A549 (cell line): ENCODE measurements at regions not wholly inside any gene's neighbourhood (a gene's known extent, or its start where the extent isn't known, plus 50 kb on each side); places are given as distances from the start of the nearest gene placed in this dataset.

Experiments
- ATAC-seq, 2 experiments: fragments of 200-7000 bp in 1 of 2; fragments of >200 bp in 1 of 2; cut with Nextera tagmentation in 1 of 2; cut with Tn5 transposase in 1 of 2; 3 replicates each; pipeline versions ENCODE4 v1.8.0 to v1.9.1; 2018 to 2020; ENCODE audit warnings: mild to moderate bottlenecking in 1 of 2, moderate library complexity in 1 of 2
- CTCF ChIA-PET: fragments of 300-600 bp; sonication (Branson Sonifier 250); formaldehyde crosslinking; extraction: SDS; loops from one replicate; lab custom pipeline; 2021; ENCODE audit warnings: antibody characterized with exemption, inconsistent platforms; lab: Yijun Ruan, JAX
- POLR2A ChIA-PET: fragments of 350-600 bp; formaldehyde crosslinking; extraction: SDS; loops from one replicate; lab custom pipeline; 2021; ENCODE audit warnings: antibody characterized with exemption, inconsistent platforms; lab: Yijun Ruan, JAX
- DNase-seq, 2 experiments: peaks; one replicate each; pipeline versions ENCODE4 v3.0.0 to v3.0.0-alpha.2; 2011 to 2016; ENCODE audit warnings: low read depth in 1 of 2, low spot score in 1 of 2
- FAIRE-seq: peaks from 2 replicates; lab custom pipeline; 2011; peaks lifted over from hg19 to GRCh38; lab: Jason Lieb, UNC
- H3K27ac ChIP-seq, 2 experiments: fragments of >200 bp; sonication (Bioruptor Twin); formaldehyde crosslinking; 3 replicates each; pipeline ENCODE4 v1.5.1; 2016 to 2017
- H3K4me1 ChIP-seq: fragments of >200 bp; sonication (Bioruptor Twin); formaldehyde crosslinking; 3 replicates; pipeline ENCODE4 v1.6.1; 2016
- H3K4me2 ChIP-seq: fragments of >200 bp; sonication (Bioruptor Twin); formaldehyde crosslinking; 3 replicates; pipeline ENCODE4 v1.6.1; 2016
- H3K4me3 ChIP-seq: fragments of >200 bp; sonication (Bioruptor Twin); formaldehyde crosslinking; 3 replicates; pipeline ENCODE4 v1.5.1; 2016
- H3K9me3 ChIP-seq: fragments of >200 bp; sonication (Bioruptor Twin); formaldehyde crosslinking; 3 replicates; pipeline ENCODE4 v1.6.1; 2016
- CBX8 ChIP-seq: fragments of 200-600 bp; sonication (generic); IDR thresholded peaks from 2 replicates; pipeline ENCODE4 v1.6.1; 2016
- CEBPB ChIP-seq, 2 experiments: fragments of >200 bp in 1 of 2; sonication (Bioruptor Twin) in 1 of 2; formaldehyde crosslinking in 1 of 2; IDR thresholded peaks; 2 replicates each; pipeline ENCODE4 v1.6.1; 2012 to 2016
- CHD2 ChIP-seq: fragments of 150-350 bp; IDR thresholded peaks from 2 replicates; pipeline ENCODE4 v1.6.1; 2014; ENCODE audit warnings: low read length; ENCODE audit not compliant: partially characterized antibody
- EHF ChIP-seq: fragments of 250-450 bp; sonication (Bioruptor Pico); IDR thresholded peaks from 2 replicates; pipeline ENCODE4 v1.5.0; 2020; ENCODE audit warnings: mild to moderate bottlenecking
- EHMT2 ChIP-seq: fragments of 200-600 bp; sonication (generic); IDR thresholded peaks from 2 replicates; pipeline ENCODE4 v1.6.1; 2016; ENCODE audit warnings: antibody characterized with exemption, low read depth, mild to moderate bottlenecking, moderate library complexity
- EP300 ChIP-seq, 2 experiments: fragments of >200 bp; sonication (Bioruptor Twin); formaldehyde crosslinking; IDR thresholded peaks; 2 replicates in 1 of 2; 3 replicates in 1 of 2; pipeline ENCODE4 v1.6.1; 2016 to 2017
- GATA3 ChIP-seq: IDR thresholded peaks from 2 replicates; pipeline ENCODE4 v1.6.1; 2012; ENCODE audit warnings: borderline replicate concordance
- HOXA7 ChIP-seq: fragments of 250-450 bp; sonication (Bioruptor Pico); IDR thresholded peaks from 2 replicates; pipeline ENCODE4 v1.5.0; 2020; ENCODE audit warnings: mild to moderate bottlenecking, moderate library complexity
- HOXB5 ChIP-seq: fragments of 250-450 bp; sonication (Bioruptor Pico); IDR thresholded peaks from 2 replicates; pipeline ENCODE4 v1.5.0; 2020; ENCODE audit warnings: mild to moderate bottlenecking, moderate library complexity
- JUN ChIP-seq, 2 experiments: fragments of >200 bp; sonication (Bioruptor Twin); formaldehyde crosslinking; IDR thresholded peaks; 2 replicates in 1 of 2; 3 replicates in 1 of 2; pipeline ENCODE4 v1.6.1; 2016 to 2017
- JUNB ChIP-seq: fragments of >200 bp; sonication (Bioruptor Twin); formaldehyde crosslinking; IDR thresholded peaks from 2 replicates; pipeline ENCODE4 v1.6.1; 2016
- KDM1A ChIP-seq: fragments of 200-600 bp; sonication (generic); IDR thresholded peaks from 2 replicates; pipeline ENCODE4 v1.6.1; 2016; ENCODE audit warnings: low read depth, mild to moderate bottlenecking
- MAFK ChIP-seq: fragments of 450-650 bp; IDR thresholded peaks from 2 replicates; pipeline ENCODE4 v1.6.1; 2014; ENCODE audit not compliant: partially characterized antibody
- MYC ChIP-seq: IDR thresholded peaks from 2 replicates; pipeline ENCODE4 v1.6.1; 2012; ENCODE audit warnings: mild to moderate bottlenecking, inconsistent platforms, low read length, improper control_type of control experiment, borderline replicate concordance
- NFE2L2 ChIP-seq: fragments of 150-350 bp; conservative IDR thresholded peaks from 2 replicates; pipeline ENCODE4 v1.6.1; 2014; ENCODE audit warnings: low read length
- NPAS2 ChIP-seq: fragments of 250-450 bp; sonication (Bioruptor Pico); IDR thresholded peaks from 2 replicates; pipeline ENCODE4 v1.8.0; 2022; ENCODE audit warnings: mild to moderate bottlenecking, moderate library complexity, borderline replicate concordance
- NR3C1 ChIP-seq: fragments of >200 bp; sonication (Bioruptor Twin); formaldehyde crosslinking; IDR thresholded peaks from 3 replicates; pipeline ENCODE4 v1.6.1; 2017
- POLR2A ChIP-seq: IDR thresholded peaks from 2 replicates; pipeline ENCODE4 v1.6.1; 2012; ENCODE audit warnings: mild to moderate bottlenecking, low read length
- RAD21 ChIP-seq, 2 experiments: fragments of >200 bp in 1 of 2; sonication (Bioruptor Twin) in 1 of 2; formaldehyde crosslinking in 1 of 2; IDR thresholded peaks in 1 of 2; conservative IDR thresholded peaks in 1 of 2; 2 replicates in 1 of 2; 3 replicates in 1 of 2; pipeline ENCODE4 v1.6.1; 2012 to 2018; ENCODE audit warnings: inconsistent platforms in 1 of 2
- RFX5 ChIP-seq: fragments of 450-650 bp; IDR thresholded peaks from 2 replicates; pipeline ENCODE4 v1.7.1; 2014; ENCODE audit warnings: antibody characterized with exemption, mild to moderate bottlenecking, moderate library complexity
- ZC3H11A ChIP-seq: fragments of 450-650 bp; IDR thresholded peaks from 2 replicates; pipeline ENCODE4 v1.6.1; 2014; ENCODE audit warnings: antibody characterized with exemption, mild to moderate bottlenecking
- ZNF302 ChIP-seq: fragments of 250-450 bp; sonication (Bioruptor Pico); IDR thresholded peaks from 2 replicates; pipeline ENCODE4 v1.9.0; 2021; ENCODE audit warnings: inconsistent platforms, mild to moderate bottlenecking, moderate library complexity
- WGBS: methylation state at CpG from one replicate; pipeline ENCODE4 v1.1.6; 2017; ENCODE audit errors: missing lambda C conversion rate; 5-methylcytosine and 5-hydroxymethylcytosine counted together
- TF ChIP-seq, protein P1 (sequence below): IDR thresholded peaks from 2 replicates; pipeline ENCODE4 v1.6.1; 2012
- TF ChIP-seq, protein P2 (sequence below): fragments of 150-350 bp; IDR thresholded peaks from 2 replicates; pipeline ENCODE4 v1.6.1; 2014; ENCODE audit warnings: low read depth, mild to moderate bottlenecking, low read length
- TF ChIP-seq, protein P3 (sequence below): fragments of 250-450 bp; sonication (Bioruptor Pico); IDR thresholded peaks from 2 replicates; pipeline ENCODE4 v1.5.0; 2021; ENCODE audit warnings: mild to moderate bottlenecking, moderate library complexity, borderline replicate concordance
- TF ChIP-seq, protein P4 (sequence below): IDR thresholded peaks from 2 replicates; pipeline ENCODE4 v1.6.1; 2012

DNA sequence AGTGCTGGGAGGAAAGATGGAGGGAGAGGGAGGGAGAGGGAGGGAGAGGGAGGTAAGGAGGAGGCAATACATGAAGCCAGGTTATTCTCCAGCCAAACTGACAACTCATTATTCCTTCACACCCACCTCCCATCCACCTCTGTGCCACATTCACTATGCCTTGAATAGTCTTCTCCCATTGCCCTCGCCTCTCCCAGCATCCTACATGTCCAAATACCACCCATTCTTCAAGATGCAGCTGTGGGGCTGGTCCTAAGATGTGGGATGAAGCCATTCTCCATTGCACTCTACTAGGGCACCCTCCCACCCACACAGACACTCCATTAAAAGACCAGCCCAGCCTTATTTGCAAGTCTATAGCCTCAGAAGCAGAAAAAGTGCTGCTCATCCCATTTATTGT, 165.8 kb downstream of the RRAGC start:
- WGBS = 0% methylated on average over 1 of the region's 1 CpG
- POLR2A ChIA-PET = no interaction called here

DNA sequence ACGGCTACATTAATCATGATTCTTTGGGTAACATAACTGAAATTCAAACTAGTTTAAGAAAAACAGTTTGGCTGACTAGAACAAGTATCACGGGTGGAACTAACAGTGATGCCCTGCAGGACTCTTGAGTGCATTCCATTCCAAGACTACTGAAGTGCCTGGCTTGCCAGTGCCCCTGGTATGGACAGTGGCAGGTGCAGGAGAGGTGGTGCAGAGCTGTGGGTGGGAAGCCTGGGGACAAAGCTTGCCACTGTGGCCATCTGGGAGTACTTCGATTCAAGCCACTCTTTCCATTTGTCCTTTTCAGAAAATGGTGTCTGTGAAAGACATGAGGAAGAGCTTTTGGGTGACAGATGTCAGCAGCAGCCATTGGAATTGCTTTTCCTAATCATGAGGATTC, 166.5 kb downstream of the RRAGC start:
- POLR2A ChIA-PET = no interaction called here

More for the DNA sequence above, 165.8 kb downstream of the RRAGC start:
- ATAC-seq = no peak
- H3K27ac ChIP-seq = no peak overlapping the region
- no peaks in the 10 kb centered on the region for H3K4me1 ChIP-seq
- H3K4me3 ChIP-seq = no peak overlapping the region
- H3K9me3 ChIP-seq = no peaks in the 10 kb centered on the region
- no peak for DNase-seq
- CTCF ChIA-PET = no interaction called here
- no peak overlapping the region for H3K4me2 ChIP-seq
- TF ChIP-seq, protein P1, sequence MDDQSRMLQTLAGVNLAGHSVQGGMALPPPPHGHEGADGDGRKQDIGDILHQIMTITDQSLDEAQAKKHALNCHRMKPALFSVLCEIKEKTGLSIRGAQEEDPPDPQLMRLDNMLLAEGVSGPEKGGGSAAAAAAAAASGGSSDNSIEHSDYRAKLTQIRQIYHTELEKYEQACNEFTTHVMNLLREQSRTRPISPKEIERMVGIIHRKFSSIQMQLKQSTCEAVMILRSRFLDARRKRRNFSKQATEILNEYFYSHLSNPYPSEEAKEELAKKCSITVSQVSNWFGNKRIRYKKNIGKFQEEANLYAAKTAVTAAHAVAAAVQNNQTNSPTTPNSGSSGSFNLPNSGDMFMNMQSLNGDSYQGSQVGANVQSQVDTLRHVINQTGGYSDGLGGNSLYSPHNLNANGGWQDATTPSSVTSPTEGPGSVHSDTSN = no peak
- TF ChIP-seq HOXB5 (CRISPR knock-in tag) (no peak), RAD21 (conservative IDR thresholded peaks at IDR 0.05 in 1 of 2, IDR thresholded peaks at IDR 0.05 in 1 of 2) (no peak), MYC (no peak), EHMT2 (no peak), EHF (no peak)
- TF ChIP-seq, protein P2, sequence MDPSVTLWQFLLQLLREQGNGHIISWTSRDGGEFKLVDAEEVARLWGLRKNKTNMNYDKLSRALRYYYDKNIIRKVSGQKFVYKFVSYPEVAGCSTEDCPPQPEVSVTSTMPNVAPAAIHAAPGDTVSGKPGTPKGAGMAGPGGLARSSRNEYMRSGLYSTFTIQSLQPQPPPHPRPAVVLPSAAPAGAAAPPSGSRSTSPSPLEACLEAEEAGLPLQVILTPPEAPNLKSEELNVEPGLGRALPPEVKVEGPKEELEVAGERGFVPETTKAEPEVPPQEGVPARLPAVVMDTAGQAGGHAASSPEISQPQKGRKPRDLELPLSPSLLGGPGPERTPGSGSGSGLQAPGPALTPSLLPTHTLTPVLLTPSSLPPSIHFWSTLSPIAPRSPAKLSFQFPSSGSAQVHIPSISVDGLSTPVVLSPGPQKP = no peak
- TF ChIP-seq, protein P3, sequence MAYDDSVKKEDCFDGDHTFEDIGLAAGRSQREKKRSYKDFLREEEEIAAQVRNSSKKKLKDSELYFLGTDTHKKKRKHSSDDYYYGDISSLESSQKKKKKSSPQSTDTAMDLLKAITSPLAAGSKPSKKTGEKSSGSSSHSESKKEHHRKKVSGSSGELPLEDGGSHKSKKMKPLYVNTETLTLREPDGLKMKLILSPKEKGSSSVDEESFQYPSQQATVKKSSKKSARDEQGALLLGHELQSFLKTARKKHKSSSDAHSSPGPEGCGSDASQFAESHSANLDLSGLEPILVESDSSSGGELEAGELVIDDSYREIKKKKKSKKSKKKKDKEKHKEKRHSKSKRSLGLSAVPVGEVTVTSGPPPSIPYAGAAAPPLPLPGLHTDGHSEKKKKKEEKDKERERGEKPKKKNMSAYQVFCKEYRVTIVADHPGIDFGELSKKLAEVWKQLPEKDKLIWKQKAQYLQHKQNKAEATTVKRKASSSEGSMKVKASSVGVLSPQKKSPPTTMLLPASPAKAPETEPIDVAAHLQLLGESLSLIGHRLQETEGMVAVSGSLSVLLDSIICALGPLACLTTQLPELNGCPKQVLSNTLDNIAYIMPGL = no peak
- no peak for FAIRE-seq

More for the DNA sequence above, 166.5 kb downstream of the RRAGC start:
- H3K27ac ChIP-seq = no peak overlapping the region
- CTCF ChIA-PET = no interaction called here
- DNase-seq = no peak
- TF ChIP-seq EP300 (IDR thresholded peaks at IDR 0.05) (no peak), CBX8 (no peak), POLR2A (no peak), ZC3H11A (no peak), GATA3 (no peak), RFX5 (no peak), NR3C1 (no peak), NPAS2 (CRISPR knock-in tag) (no peak), HOXA7 (CRISPR knock-in tag) (no peak), CHD2 (no peak), CEBPB (IDR thresholded peaks at IDR 0.05) (no peak), KDM1A (no peak), JUN (IDR thresholded peaks at IDR 0.05) (no peak), MAFK (no peak), NFE2L2 (no peak), ZNF302 (no peak), JUNB (no peak)
- TF ChIP-seq, protein P3 = no peak
- TF ChIP-seq, protein P2 = no peak
- TF ChIP-seq, protein P4, sequence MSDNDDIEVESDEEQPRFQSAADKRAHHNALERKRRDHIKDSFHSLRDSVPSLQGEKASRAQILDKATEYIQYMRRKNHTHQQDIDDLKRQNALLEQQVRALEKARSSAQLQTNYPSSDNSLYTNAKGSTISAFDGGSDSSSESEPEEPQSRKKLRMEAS = no peak
- H3K4me1 ChIP-seq = no peaks in the 10 kb centered on the region
- no peak overlapping the region for H3K4me3 ChIP-seq
- H3K9me3 ChIP-seq = no peaks in the 10 kb centered on the region
- H3K4me2 ChIP-seq = no peak overlapping the region
- no peak for FAIRE-seq
- no peak for ATAC-seq
- 4% methylated on average over 3 of the region's 3 CpGs for WGBS
